D341Med (cell line): ENCODE measurements at regions not wholly inside any gene's neighbourhood (a gene's known extent, or its start where the extent isn't known, plus 50 kb on each side); places are given as distances from the start of the nearest gene placed in this dataset.
"Not testable (repeated sequence)": the region's sequence is repeated elsewhere in the genome, so short reads cannot be mapped to it uniquely, and the experiment has no call there.

Experiments
- DNase-seq: peaks from one replicate; pipeline ENCODE4 v3.0.0; 2012; ENCODE audit warnings: low spot score

DNA sequence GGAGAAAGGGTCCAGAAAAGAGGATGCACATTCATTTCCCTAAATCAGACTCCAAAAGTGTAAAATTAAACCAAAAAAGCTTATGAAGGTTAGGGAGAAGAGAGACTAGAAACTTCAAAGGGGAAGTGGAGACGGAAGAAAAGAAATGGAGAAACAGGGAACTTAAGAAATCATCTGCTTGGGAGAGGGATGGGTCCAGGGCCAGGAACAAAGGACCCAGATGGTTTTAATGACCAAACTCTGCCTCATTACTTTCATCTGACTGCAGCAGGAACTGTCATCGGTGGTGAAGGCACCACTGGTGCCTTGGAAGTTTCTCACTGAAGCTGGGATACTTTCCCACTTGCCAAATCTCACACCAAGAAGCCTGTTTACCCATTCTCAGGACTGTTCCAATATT lies 70.5 kb upstream of the SLC4A7 start:
- no peak for DNase-seq

GRCh38 chr3:27553886-27554540 lies 69.8 kb upstream of the SLC4A7 start:
- DNase-seq: no peak

DNA sequence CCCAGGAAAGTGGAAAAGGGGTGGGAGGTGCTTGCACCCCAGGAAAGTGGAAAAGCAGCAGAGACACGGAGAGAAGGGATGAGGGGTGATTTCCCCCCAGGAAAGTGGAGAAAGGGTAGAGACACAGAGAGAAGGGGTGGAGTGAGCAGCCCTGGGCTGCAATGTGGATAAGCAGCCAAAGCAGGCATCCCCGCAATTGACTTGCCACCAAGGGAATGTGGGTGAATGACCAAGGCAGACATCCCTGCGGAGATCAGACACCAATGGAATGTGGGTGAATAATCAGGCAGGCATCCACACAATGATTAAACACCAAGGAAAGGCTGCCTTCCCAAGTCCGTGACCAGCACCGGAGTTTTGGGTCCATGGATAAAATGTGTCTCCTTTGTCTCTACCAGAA lies 68.5 kb upstream of the SLC4A7 start:
- DNase-seq: not testable (repeated sequence)

DNA sequence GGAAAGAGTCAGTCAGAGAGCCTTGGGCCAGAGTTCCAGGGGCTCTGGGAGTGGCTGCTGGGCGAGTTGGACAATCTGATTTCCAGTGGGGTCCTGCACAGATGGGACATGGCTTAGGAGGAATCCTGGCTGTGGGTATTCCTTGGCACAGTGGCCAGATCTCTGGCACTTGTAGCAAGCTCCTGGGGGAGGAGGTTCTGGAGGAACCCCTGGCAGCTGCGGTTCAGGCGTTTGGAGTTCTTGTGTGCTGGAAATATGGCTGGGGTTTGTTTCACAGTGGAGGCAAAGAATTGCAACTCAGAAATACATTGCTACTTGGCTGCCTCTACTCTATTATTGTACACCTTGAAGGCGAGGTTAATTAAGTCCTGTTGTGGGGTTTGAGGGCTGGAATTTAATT lies 67.2 kb upstream of the SLC4A7 start:
- not testable (repeated sequence) for DNase-seq

DNA sequence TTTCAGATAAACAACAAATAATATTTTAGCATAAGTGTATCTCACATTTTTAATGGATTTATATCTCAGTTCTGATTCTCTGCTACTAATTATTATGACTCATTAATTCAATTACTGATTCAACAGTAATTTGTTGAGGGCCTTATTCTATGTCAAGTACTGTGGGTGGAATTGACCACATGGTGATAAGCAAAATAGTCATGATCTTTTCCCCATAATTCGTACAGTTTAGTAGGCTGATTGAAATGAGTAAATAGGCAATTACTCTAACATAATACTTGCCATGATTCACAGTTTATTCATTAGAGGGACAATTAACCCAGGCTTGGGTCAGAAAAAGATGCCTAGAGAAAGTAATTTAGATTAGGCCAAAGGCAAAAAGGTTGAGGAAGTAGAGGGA lies 60.9 kb upstream of the SLC4A7 start:
- DNase-seq: no peak

- DNase-seq: no peak
Observed at GRCh38 chr3:27544372-27544865, 60.2 kb upstream of the SLC4A7 start.

GRCh38 chr3:27542476-27542875 lies 58.3 kb upstream of the SLC4A7 start:
- DNase-seq: no peak

- DNase-seq: no peak
Observed at GRCh38 chr3:27540231-27540630, 56.0 kb upstream of the SLC4A7 start.

GRCh38 chr3:27536491-27536890 lies 52.3 kb upstream of the SLC4A7 start:
- DNase-seq: no peak

GRCh38 chr3:27535809-27536392 lies 51.7 kb upstream of the SLC4A7 start:
- no peak for DNase-seq

DNA sequence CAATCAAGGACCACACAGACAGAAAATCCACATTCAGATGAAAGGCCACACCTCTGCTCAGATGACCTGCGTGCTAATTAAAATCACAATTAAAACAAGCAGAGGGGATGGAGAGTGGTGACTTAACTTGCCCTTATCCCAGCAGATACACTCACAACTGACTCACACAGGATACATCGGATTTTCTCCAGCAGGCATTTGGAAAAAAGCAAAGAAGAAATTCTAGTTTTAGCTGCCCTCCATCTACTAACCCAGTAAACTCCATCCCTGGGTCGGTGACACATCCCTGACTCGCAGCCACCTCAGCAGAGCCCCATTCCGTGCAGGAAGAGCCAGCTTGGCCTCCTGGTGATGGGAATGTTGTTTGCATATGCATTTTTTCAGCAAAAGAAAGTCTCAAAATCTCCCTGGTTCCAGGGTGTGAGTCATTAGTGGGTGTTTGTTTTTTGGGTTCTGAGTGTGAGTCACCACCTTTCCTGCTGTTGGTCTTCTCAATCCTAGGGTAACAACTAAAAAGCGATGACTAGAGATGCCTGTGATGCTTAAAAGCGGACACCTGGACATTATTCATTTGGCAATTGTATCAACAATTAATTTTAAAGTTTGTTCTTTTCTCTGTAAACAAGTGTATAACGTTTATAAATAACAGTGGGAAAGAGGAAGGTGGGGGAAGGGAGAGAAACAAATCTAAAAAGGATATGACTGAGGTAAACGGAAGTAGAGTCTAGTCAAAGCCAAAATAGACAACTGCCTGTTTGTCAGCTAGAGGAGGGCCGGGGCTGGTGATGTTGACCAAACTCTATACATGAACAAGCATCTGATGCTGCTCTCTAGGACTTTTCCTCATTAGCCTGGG lies 49.8 kb upstream of the SLC4A7 start:
- DNase-seq: no peak
